ENCODE measurements at regions not wholly inside any gene's neighbourhood (a gene's known extent, or its start where the extent isn't known, plus 50 kb on each side); places are given as distances from the start of the nearest gene placed in this dataset.
A peak's percentile ranks its signal among the peaks of the same experiment; 100 is the strongest.
"Not testable (repeated sequence)": the region's sequence is repeated elsewhere in the genome, so short reads cannot be mapped to it uniquely, and the experiment has no call there.

GRCh38 chr22:25462474-25463346 lies 101.8 kb upstream of the GRK3 start:
- peak; percentile 79 to 82 for DNase-seq

- DNase-seq: not testable (repeated sequence)
These were observed 101.2 kb upstream of the GRK3 start for GRCh38 chr22:25463347-25463628.

- DNase-seq: not testable (repeated sequence)
These were observed 100.1 kb upstream of the GRK3 start for GRCh38 chr22:25464326-25464725.

GRCh38 chr22:25465949-25466348 lies 98.5 kb upstream of the GRK3 start:
- no peak for DNase-seq

- no peak for DNase-seq
These were observed 92.1 kb upstream of the GRK3 start for GRCh38 chr22:25472382-25472781.

GRCh38 chr22:25475257-25476022 lies 89.0 kb upstream of the GRK3 start:
- DNase-seq: no peak

- no peak for DNase-seq
These were observed 87.1 kb upstream of the GRK3 start for GRCh38 chr22:25477358-25477757.

- DNase-seq: no peak
These were observed 86.4 kb upstream of the GRK3 start for GRCh38 chr22:25478111-25478510.

GRCh38 chr22:25478528-25478927 lies 85.9 kb upstream of the GRK3 start:
- no peak for DNase-seq

GRCh38 chr22:25480868-25481267 lies 83.6 kb upstream of the GRK3 start:
- not testable (repeated sequence) for DNase-seq

GRCh38 chr22:25482091-25482760 lies 82.2 kb upstream of the GRK3 start:
- no peak for DNase-seq

GRCh38 chr22:25482868-25483639 lies 81.4 kb upstream of the GRK3 start:
- DNase-seq: no peak

- DNase-seq: no peak
These were observed 80.5 kb upstream of the GRK3 start for GRCh38 chr22:25483931-25484330.

- peak in 1 of 2 experiments; percentile 34 for DNase-seq
These were observed 79.8 kb upstream of the GRK3 start for GRCh38 chr22:25484521-25485315.

- DNase-seq: peak; percentile 10 to 25
These were observed 78.6 kb upstream of the GRK3 start for GRCh38 chr22:25485626-25486545.

GRCh38 chr22:25487508-25487907 lies 77.0 kb upstream of the GRK3 start:
- no peak for DNase-seq

GRCh38 chr22:25488244-25489020 lies 76.0 kb upstream of the GRK3 start:
- peak; percentile 54 to 65 for DNase-seq

- DNase-seq: no peak
These were observed 74.5 kb upstream of the GRK3 start for GRCh38 chr22:25489947-25490346.

- DNase-seq: no peak
These were observed 73.6 kb upstream of the GRK3 start for GRCh38 chr22:25490896-25491295.

GRCh38 chr22:25492162-25492561 lies 72.3 kb upstream of the GRK3 start:
- DNase-seq: no peak
